Stomach (tissue), 4 donors: ENCODE measurements at regions not wholly inside any gene's neighbourhood (a gene's known extent, or its start where the extent isn't known, plus 50 kb on each side); places are given as distances from the start of the nearest gene placed in this dataset.

Experiments used
- CTCF ChIP-seq, 7 experiments: fragments of 450-650 bp in 4 of 7; fragments of 200-600 bp in 3 of 7; sonication (generic) in 3 of 7; IDR thresholded peaks; one replicate each; pipeline ENCODE4 v1.5.1; 2016 to 2019; ENCODE audit warnings: antibody characterized with exemption in 7 of 7, control low read depth in 2 of 7, mild to moderate bottlenecking in 1 of 7
- EP300 ChIP-seq: sonication (generic); formaldehyde crosslinking; IDR thresholded peaks from one replicate; pipeline ENCODE4 v1.6.1; 2017; ENCODE audit warnings: antibody characterized with exemption
- POLR2A ChIP-seq, 4 donors: fragments of 450-650 bp; IDR thresholded peaks; one replicate each; pipeline ENCODE4 v1.6.1; 2016; ENCODE audit warnings: antibody characterized with exemption in 4 of 4, control low read depth in 2 of 4, mild to moderate bottlenecking in 1 of 4, moderate library complexity in 1 of 4
- POLR2AphosphoS5 ChIP-seq, 3 donors: sonication (generic); formaldehyde crosslinking; IDR thresholded peaks; one replicate each; pipeline ENCODE4 v1.6.1; 2016; ENCODE audit warnings: antibody characterized with exemption in 3 of 3

- TF ChIP-seq CTCF (IDR thresholded peaks at IDR 0.05), result no peak
- no peak for TF ChIP-seq POLR2A (IDR thresholded peaks at IDR 0.05)
- no peak for TF ChIP-seq POLR2AphosphoS5 (IDR thresholded peaks at IDR 0.05)
- TF ChIP-seq EP300, result no peak
Observed at GRCh38 chr14:26123459-26123858, 474.4 kb downstream of the NOVA1 start.
